GM06990 (cell line): ENCODE measurements at regions not wholly inside any gene's neighbourhood (a gene's known extent, or its start where the extent isn't known, plus 50 kb on each side); places are given as distances from the start of the nearest gene placed in this dataset.

ENCODE experiments used
- DNase-seq: peaks from one replicate; pipeline ENCODE4 v3.0.0-alpha.2; 2011; ENCODE audit not compliant: insufficient read length; ENCODE audit errors: extremely low read depth
- H3K27me3 ChIP-seq: replicated peaks from 2 replicates; pipeline ENCODE4 v1.6.0; 2011; ENCODE audit warnings: low read length; ENCODE audit not compliant: control insufficient read depth, insufficient read depth
- H3K36me3 ChIP-seq: 2 replicates; pipeline ENCODE4 v1.5.1; 2011; ENCODE audit warnings: low read length; ENCODE audit not compliant: control insufficient read depth, insufficient read depth
- H3K4me3 ChIP-seq: replicated peaks from 2 replicates; pipeline ENCODE4 v1.5.1; 2011; ENCODE audit warnings: low read depth, mild to moderate bottlenecking, control low read depth, low read length
- TF ChIP-seq, protein P1 (sequence below): IDR thresholded peaks from 2 replicates; pipeline ENCODE4 v1.5.1; 2011; ENCODE audit warnings: low read length, control low read depth, mild to moderate bottlenecking, inconsistent platforms; ENCODE audit not compliant: insufficient read depth, poor library complexity, severe bottlenecking

DNA sequence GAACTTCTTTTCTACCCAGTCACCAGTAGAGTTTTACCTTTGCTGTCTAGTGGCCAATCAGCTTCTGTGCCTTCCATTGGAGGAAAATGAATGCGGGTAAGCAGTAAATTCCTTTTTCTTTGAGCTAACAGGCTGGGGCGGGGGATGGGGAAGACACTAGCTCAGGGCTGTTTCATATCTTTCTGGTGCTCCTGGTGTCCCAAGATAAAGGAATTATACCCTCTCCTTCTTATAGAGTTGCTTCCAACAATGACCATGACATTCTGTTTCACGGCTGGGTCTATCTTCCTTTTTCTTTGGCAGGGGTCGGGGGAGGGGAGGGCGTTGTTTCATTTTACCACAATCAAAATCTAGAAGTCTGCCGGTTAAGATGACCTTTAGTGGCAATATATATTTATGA, 51.2 kb upstream of the RPS23 start:
- no peak overlapping the region for H3K4me3 ChIP-seq
- H3K27me3 ChIP-seq: no peaks in the 10 kb centered on the region
- no peaks in the 10 kb centered on the region for H3K36me3 ChIP-seq
- TF ChIP-seq, protein P1, sequence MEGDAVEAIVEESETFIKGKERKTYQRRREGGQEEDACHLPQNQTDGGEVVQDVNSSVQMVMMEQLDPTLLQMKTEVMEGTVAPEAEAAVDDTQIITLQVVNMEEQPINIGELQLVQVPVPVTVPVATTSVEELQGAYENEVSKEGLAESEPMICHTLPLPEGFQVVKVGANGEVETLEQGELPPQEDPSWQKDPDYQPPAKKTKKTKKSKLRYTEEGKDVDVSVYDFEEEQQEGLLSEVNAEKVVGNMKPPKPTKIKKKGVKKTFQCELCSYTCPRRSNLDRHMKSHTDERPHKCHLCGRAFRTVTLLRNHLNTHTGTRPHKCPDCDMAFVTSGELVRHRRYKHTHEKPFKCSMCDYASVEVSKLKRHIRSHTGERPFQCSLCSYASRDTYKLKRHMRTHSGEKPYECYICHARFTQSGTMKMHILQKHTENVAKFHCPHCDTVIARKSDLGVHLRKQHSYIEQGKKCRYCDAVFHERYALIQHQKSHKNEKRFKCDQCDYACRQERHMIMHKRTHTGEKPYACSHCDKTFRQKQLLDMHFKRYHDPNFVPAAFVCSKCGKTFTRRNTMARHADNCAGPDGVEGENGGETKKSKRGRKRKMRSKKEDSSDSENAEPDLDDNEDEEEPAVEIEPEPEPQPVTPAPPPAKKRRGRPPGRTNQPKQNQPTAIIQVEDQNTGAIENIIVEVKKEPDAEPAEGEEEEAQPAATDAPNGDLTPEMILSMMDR: no peak
- no peak for DNase-seq
